HFFc6 (cell line): ENCODE measurements at regions not wholly inside any gene's neighbourhood (a gene's known extent, or its start where the extent isn't known, plus 50 kb on each side); places are given as distances from the start of the nearest gene placed in this dataset.

Source experiments
- DNase-seq: peaks from one replicate; pipeline ENCODE4 v3.0.0-alpha.2; 2018
- H3K27ac Mint-ChIP-seq: 2 replicates; pipeline ENCODE4 v1.8.0; 2020; ENCODE audit warnings: mild to moderate bottlenecking, mixed read lengths
- H3K27me3 Mint-ChIP-seq: 2 replicates; pipeline ENCODE4 v1.8.0; 2021; ENCODE audit warnings: mild to moderate bottlenecking, moderate library complexity, mixed read lengths; ENCODE audit not compliant: insufficient read depth
- H3K36me3 Mint-ChIP-seq: 2 replicates; pipeline ENCODE4 v1.8.0; 2021; ENCODE audit warnings: low read depth, mixed read lengths
- H3K4me1 Mint-ChIP-seq: 2 replicates; pipeline ENCODE4 v1.8.0; 2020; ENCODE audit warnings: low read depth, mixed read lengths
- H3K4me3 Mint-ChIP-seq: 2 replicates; pipeline ENCODE4 v1.8.0; 2020; ENCODE audit warnings: mild to moderate bottlenecking, moderate library complexity, mixed read lengths
- H3K9me3 Mint-ChIP-seq: 2 replicates; pipeline ENCODE4 v1.8.0; 2020; ENCODE audit warnings: mild to moderate bottlenecking, mixed read lengths
- TF ChIP-seq, protein P1 (sequence below): fragments of 200-600 bp; sonication (generic); IDR thresholded peaks from 2 replicates; pipeline ENCODE4 v1.5.0; 2021; ENCODE audit warnings: antibody characterized with exemption, mild to moderate bottlenecking

DNA sequence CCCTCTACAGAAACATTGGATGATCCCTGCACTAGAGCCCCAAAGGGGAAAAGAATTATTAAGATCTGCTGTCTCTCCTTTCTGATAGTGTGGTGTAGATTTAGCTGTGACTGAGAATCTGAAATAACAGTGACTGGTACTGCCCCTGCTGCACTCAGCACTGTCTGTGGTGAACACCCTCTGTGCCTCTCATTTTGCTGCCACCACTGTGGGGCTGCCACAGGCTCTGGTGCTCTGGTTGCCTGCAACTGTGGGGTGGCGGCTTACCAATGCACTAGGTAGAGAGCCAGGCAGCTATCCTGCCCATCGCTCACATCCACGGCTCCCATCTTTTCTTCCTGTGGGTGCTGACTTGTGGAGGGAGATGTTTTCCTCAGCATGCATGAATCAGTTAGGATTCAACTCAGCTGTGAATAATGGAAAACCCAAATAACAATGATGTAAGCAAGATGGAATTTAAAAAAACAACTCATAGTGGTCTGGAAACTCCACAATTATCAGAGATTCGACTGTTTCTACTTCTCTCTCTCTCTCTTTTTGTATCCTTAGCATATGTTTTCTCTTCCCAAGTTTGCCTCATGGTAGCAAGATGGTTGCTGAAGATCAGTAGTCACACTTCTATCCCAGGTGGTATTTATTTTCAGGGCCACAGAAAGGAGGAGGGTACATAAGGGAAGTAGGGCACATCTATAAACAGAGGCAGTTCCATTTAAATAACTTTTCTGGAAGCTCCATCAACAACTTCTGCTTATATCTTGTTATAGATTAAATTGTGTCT, 99.8 kb upstream of the DAP start:
- Mint-ChIP-seq H3K27me3 (no peaks in the 10 kb centered on the region; the same call in 1 of the 2 replicates), H3K27ac (peak overlapping the region; percentile 47), H3K9me3 (no peaks in the 10 kb centered on the region; the same call in 1 of the 2 replicates), H3K4me1 (peaks cover 38% of the 10 kb centered on the region), H3K36me3 (no peaks in the 10 kb centered on the region), H3K4me3 (no peak overlapping the region)
- TF ChIP-seq, protein P1, sequence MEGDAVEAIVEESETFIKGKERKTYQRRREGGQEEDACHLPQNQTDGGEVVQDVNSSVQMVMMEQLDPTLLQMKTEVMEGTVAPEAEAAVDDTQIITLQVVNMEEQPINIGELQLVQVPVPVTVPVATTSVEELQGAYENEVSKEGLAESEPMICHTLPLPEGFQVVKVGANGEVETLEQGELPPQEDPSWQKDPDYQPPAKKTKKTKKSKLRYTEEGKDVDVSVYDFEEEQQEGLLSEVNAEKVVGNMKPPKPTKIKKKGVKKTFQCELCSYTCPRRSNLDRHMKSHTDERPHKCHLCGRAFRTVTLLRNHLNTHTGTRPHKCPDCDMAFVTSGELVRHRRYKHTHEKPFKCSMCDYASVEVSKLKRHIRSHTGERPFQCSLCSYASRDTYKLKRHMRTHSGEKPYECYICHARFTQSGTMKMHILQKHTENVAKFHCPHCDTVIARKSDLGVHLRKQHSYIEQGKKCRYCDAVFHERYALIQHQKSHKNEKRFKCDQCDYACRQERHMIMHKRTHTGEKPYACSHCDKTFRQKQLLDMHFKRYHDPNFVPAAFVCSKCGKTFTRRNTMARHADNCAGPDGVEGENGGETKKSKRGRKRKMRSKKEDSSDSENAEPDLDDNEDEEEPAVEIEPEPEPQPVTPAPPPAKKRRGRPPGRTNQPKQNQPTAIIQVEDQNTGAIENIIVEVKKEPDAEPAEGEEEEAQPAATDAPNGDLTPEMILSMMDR, result no peak
- peak; percentile 47 for DNase-seq

DNA sequence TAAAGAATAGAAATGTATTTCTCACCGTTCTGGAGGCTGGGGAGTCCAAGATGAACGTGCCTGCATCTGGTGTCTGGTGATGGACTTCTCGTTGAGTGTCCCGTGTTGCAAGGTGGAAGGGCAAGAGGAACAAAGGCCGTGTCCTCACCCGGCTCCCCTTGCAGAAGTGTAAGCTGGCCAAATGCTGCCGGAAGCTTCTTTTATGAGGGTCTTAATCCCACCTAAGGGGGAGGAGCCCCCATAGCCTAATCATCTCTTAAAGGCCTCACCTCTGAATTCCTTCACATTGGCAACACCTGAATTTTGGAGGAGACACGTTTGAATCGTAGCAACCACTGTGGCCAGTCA, 99.1 kb upstream of the DAP start:
- no peaks in the 10 kb centered on the region for H3K36me3 Mint-ChIP-seq
- TF ChIP-seq, protein P1, result no peak
- H3K4me1 Mint-ChIP-seq, result peaks cover 38% of the 10 kb centered on the region
- H3K27ac Mint-ChIP-seq, result no peak overlapping the region
- no peaks in the 10 kb centered on the region; the same call in 1 of the 2 replicates for H3K27me3 Mint-ChIP-seq
- no peaks in the 10 kb centered on the region; the same call in 1 of the 2 replicates for H3K9me3 Mint-ChIP-seq
- no peak overlapping the region for H3K4me3 Mint-ChIP-seq
- DNase-seq, result no peak

DNA sequence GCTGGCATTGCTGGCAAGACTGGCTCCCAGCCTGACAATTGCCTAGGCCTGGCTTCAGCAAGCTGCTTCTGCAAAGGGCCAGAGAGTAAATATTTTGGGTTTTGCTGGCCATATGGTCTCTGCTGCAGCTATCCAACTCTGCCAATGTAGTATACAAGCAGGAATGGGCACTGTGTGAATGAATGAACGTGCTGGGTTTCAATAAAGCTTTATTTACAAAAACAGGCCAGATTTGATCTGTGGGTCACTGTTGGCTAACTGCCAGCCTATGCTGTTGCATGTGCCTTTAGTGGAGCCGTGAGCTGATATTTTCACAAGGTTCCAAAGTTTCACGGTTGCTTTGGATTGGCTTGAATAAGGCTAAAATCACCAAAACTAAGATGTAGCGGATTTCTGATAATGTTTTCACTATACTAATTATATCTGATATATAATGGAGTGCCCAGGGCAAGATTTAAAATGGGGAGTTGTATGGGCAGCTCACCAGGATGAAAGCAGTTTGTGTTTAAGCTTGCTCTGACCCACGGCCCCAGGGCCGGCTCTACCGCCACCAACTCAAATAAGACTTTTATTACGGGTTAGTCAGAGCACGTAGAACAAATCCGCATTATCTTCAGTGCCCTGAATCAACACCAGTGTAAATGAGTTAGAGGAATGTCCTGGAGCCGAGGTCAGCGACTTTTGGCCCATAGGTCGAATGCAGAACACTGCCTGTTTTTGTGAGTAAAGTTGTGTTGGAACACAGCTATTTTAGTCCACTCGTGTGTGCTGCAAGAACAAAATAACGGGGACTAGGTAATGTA, 98.6 kb upstream of the DAP start:
- H3K4me1 Mint-ChIP-seq, result peaks cover 38% of the 10 kb centered on the region
- no peak for DNase-seq
- no peak overlapping the region for H3K27ac Mint-ChIP-seq
- H3K36me3 Mint-ChIP-seq, result no peaks in the 10 kb centered on the region
- H3K9me3 Mint-ChIP-seq, result no peaks in the 10 kb centered on the region; the same call in 1 of the 2 replicates
- no peaks in the 10 kb centered on the region; the same call in 1 of the 2 replicates for H3K27me3 Mint-ChIP-seq
- TF ChIP-seq, protein P1, result no peak
- H3K4me3 Mint-ChIP-seq, result no peak overlapping the region

DNA sequence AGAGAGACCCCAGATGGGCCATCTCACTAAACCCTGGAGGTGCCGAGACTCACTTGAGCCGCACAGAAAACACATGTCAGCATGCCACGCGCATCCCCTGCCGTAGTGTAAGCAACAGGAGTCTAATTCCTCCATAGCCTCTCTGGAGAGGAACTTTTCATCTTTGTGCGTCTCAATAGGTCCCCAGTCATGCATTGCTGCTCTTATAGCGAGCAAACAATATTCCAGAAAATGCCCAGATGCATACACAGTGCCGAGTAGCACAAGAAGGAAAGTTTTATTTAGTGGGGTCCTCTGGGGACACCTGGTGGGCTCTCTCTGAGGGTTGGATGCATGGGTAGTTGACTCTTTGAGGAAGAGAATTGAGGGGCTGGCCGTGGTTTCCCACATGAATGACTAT, 97.9 kb upstream of the DAP start:
- TF ChIP-seq, protein P1, result no peak
- H3K27me3 Mint-ChIP-seq, result no peaks in the 10 kb centered on the region; the same call in none of the 2 replicates
- H3K4me1 Mint-ChIP-seq, result peaks cover 45% of the 10 kb centered on the region
- no peaks in the 10 kb centered on the region for H3K36me3 Mint-ChIP-seq
- DNase-seq, result no peak
- H3K9me3 Mint-ChIP-seq, result no peaks in the 10 kb centered on the region; the same call in 1 of the 2 replicates
- no peak overlapping the region for H3K27ac Mint-ChIP-seq
- no peak overlapping the region for H3K4me3 Mint-ChIP-seq

DNA sequence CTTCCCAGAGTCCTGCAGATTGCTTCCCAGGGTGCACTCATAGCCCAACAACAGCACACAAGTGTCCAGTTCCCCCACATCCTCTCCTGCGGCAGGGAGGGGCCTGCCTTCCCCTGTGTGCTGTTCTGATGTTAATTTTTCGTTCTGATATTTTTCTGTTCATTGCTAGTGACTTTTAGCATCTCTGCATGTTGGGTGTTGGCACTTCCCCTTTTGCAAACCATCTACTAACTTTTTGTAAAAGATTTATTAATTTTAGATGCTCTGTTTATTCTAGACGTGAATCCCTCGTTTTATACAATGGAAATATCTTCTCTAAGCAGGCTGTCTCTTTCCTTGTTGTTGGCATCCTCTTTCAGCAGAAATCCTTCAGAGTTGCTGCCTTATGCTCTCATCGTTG, 97.3 kb upstream of the DAP start:
- no peak overlapping the region for H3K27ac Mint-ChIP-seq
- no peaks in the 10 kb centered on the region; the same call in none of the 2 replicates for H3K27me3 Mint-ChIP-seq
- TF ChIP-seq, protein P1, result no peak
- no peaks in the 10 kb centered on the region for H3K36me3 Mint-ChIP-seq
- no peaks in the 10 kb centered on the region; the same call in 1 of the 2 replicates for H3K9me3 Mint-ChIP-seq
- no peak for DNase-seq
- no peak overlapping the region for H3K4me3 Mint-ChIP-seq
- peaks cover 45% of the 10 kb centered on the region for H3K4me1 Mint-ChIP-seq
